ENCODE measurements at regions not wholly inside any gene's neighbourhood (a gene's known extent, or its start where the extent isn't known, plus 50 kb on each side); places are given as distances from the start of the nearest gene placed in this dataset.

DNA sequence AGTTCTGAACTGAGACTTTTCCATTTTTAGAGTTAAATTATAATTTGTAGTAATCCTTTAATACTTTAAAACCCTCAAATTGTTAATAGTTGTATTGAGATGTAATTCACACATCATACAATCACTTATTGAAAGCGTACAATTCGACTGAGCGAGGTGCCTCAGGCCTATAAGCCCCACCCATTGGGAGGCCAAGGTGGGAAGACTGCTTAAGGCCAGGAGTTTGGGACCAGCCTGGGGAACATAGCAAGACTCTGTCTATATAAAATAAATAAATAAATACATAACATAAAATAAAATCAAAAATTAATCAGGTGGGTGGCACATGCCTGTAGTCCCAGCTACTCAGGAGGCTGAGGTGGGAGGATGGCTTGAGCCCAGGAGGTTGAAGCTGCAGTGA is 70.3 kb downstream of the RWDD4 start:
- DNase-seq (ENCODE audit: low spot score) (no peak), ATAC-seq (ENCODE audit: low FRiP score) (no peak)
- TF ChIP-seq, protein P1, sequence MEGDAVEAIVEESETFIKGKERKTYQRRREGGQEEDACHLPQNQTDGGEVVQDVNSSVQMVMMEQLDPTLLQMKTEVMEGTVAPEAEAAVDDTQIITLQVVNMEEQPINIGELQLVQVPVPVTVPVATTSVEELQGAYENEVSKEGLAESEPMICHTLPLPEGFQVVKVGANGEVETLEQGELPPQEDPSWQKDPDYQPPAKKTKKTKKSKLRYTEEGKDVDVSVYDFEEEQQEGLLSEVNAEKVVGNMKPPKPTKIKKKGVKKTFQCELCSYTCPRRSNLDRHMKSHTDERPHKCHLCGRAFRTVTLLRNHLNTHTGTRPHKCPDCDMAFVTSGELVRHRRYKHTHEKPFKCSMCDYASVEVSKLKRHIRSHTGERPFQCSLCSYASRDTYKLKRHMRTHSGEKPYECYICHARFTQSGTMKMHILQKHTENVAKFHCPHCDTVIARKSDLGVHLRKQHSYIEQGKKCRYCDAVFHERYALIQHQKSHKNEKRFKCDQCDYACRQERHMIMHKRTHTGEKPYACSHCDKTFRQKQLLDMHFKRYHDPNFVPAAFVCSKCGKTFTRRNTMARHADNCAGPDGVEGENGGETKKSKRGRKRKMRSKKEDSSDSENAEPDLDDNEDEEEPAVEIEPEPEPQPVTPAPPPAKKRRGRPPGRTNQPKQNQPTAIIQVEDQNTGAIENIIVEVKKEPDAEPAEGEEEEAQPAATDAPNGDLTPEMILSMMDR (IDR thresholded peaks at IDR 0.05) = no peak

DNA sequence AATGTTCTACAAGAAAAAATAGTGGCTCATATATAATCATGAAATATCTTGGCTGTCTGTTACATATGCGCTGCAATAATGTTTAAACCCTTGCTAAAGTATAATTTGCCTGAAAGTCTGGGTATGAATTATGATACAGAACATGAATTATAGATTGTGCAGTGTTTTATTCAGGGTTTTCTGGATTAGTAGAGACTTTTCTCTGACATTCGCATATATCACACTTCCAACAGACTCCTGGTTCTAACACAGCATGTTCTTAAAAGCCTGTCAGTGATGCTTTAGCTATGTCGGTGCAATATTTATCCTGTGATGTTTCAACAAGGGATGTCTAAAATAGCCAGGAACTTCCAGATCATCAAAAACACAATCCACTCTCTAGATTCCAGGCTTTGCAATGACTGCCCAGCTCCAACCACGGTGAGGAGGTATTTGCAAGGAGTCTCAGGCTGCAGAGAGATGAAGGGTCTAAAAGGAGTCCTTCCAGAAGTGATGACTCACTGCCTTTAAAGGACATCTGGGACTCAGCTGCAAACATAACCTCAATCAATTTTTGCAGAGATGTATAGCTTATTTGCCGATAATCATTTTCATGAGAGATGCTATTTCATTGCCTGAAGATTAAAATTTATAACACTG is 69.4 kb downstream of the RWDD4 start:
- ATAC-seq (ENCODE audit: low FRiP score) (no peak), DNase-seq (ENCODE audit: low spot score) (no peak)
- TF ChIP-seq, protein P1 (IDR thresholded peaks at IDR 0.05) = no peak
